Thymus (tissue), 11 donors: ENCODE measurements at regions not wholly inside any gene's neighbourhood (a gene's known extent, or its start where the extent isn't known, plus 50 kb on each side); places are given as distances from the start of the nearest gene placed in this dataset.

ENCODE experiments used
- DNase-seq, 9 donors: peaks; one replicate each; pipeline ENCODE4 v3.0.0-alpha.2; 2013; ENCODE audit warnings: low spot score in 9 of 9, low read depth in 6 of 9, missing footprints in 1 of 9
- H3K27ac ChIP-seq, 2 donors: one replicate each; pipeline ENCODE4 v1.5.1; 2013; ENCODE audit warnings: control low read depth in 1 of 2, low read depth in 1 of 2, low read length in 1 of 2, mild to moderate bottlenecking in 1 of 2, moderate library complexity in 1 of 2
- H3K27me3 ChIP-seq, 2 donors: one replicate each; pipeline ENCODE4 v1.5.1; 2013; ENCODE audit warnings: low read length in 1 of 2; ENCODE audit not compliant: control insufficient read depth in 2 of 2, insufficient read depth in 1 of 2
- H3K36me3 ChIP-seq, 2 donors: one replicate each; pipeline ENCODE4 v1.5.1; 2013; ENCODE audit warnings: low read length in 1 of 2, mild to moderate bottlenecking in 1 of 2, moderate library complexity in 1 of 2; ENCODE audit not compliant: control insufficient read depth in 2 of 2, insufficient read depth in 2 of 2
- H3K4me1 ChIP-seq, 2 donors: one replicate each; pipeline ENCODE4 v1.5.1; 2013; ENCODE audit warnings: low read length in 2 of 2; ENCODE audit not compliant: control insufficient read depth in 2 of 2, insufficient read depth in 2 of 2
- H3K4me3 ChIP-seq, 2 donors: one replicate each; pipeline ENCODE4 v1.5.1; 2013; ENCODE audit warnings: low read length in 2 of 2, control low read depth in 1 of 2, mild to moderate bottlenecking in 1 of 2
- H3K9me3 ChIP-seq, 2 donors: one replicate each; pipeline ENCODE4 v1.5.1; 2013; ENCODE audit warnings: low read length in 1 of 2, mild to moderate bottlenecking in 1 of 2; ENCODE audit not compliant: control insufficient read depth in 2 of 2, insufficient read depth in 1 of 2
- WGBS: extraction: QIAGEN DNeasy Blood & Tissue Kit; methylation state at CpG from one replicate; pipeline ENCODE4 v1.1.7; 2013; 5-methylcytosine and 5-hydroxymethylcytosine counted together
- donor health status: healthy.

DNA sequence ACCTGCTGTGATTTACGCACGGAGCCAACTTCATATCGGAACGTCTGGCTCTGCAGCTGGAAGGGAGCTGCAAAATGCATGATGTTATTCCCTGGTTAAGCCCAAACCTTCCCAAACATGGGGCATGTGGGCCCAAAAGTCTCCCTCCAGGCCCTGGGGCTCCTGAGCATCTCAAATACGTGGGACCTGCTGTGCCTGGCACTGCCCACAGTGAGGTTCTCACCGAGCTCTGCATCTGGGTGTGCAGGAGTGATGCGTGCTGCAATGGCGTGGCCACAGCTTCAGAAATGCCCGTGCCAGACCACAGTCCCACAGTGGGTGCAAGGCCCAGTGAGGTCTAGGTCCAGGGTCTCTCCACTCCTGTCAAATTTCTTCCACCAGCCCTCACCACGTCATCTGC is 503.3 kb downstream of the EIPR1 start:
- no peaks in the 10 kb centered on the region for H3K27me3 ChIP-seq
- H3K4me3 ChIP-seq, result no peak overlapping the region
- 88% methylated on average over 10 of the region's 10 CpGs for WGBS
- H3K9me3 ChIP-seq, result peaks cover 0 to 4% of the 10 kb centered on the region in 2 donors
- H3K4me1 ChIP-seq, result no peaks in the 10 kb centered on the region
- no peaks in the 10 kb centered on the region for H3K36me3 ChIP-seq
- H3K27ac ChIP-seq, result no peak overlapping the region
- no peak for DNase-seq

DNA sequence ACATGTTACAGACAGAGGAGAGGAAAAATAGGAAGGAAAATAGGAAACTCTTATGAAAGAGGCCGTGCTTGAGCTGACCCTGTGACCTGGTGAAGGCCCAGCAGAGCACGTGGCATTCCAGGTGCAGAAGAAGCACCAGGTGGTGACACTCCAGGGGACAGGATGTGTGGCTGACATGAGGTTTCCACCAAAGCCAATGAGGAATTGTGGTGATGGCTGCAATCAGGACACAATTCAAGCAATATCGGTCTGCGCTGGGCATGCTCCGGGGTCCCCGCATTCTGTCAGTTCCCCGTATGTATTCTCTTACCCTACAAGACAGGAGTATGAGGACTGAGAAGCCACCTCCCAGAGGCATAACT is 504.2 kb downstream of the EIPR1 start:
- Histone ChIP-seq H3K27ac (no peak overlapping the region), H3K36me3 (no peaks in the 10 kb centered on the region), H3K9me3 (peaks cover 0 to 4% of the 10 kb centered on the region in 2 donors), H3K27me3 (no peaks in the 10 kb centered on the region), H3K4me1 (no peaks in the 10 kb centered on the region), H3K4me3 (no peak overlapping the region)
- no peak for DNase-seq
- 66% methylated on average over 7 of the region's 7 CpGs for WGBS

DNA sequence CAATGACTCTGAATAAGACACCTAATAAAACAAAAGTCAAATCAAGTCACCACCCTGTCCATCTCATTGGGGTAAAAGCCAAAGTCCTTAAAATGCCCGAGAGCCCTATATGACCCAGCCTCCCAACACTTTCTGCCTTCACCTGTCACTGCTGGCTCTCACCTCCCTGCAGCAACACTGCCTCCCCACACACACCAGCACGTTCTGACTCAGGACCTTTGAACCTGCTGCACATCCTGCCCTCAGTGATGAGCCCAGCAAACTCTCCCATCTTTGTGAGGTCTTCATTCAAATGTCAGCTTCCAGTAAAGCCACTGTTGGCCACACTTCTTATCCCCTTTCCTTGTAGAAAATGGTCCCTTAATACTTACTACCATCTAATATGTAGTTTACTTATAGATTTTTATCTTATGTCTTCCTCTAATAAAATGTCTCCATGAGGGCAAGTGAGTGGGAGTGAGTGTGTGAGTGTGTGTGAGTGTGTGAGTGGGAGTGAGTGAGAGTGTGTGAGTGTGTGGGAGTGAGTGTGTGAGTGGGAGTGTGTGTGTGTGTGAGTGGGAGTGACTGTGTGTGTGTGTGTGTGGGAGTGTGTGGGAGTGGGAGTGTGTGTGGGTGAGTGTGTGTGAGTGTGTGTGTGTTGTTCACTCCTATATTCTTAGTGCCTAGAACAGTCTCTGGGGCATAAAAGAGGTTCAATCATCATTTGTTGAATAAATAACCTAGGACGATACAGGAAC is 504.7 kb downstream of the EIPR1 start:
- H3K4me1 ChIP-seq, result no peaks in the 10 kb centered on the region
- peaks cover 0 to 4% of the 10 kb centered on the region in 2 donors for H3K9me3 ChIP-seq
- H3K36me3 ChIP-seq, result no peaks in the 10 kb centered on the region
- H3K4me3 ChIP-seq, result no peak overlapping the region
- 85% methylated on average over 3 of the region's 3 CpGs for WGBS
- no peak for DNase-seq
- H3K27ac ChIP-seq, result no peak overlapping the region
- H3K27me3 ChIP-seq, result no peaks in the 10 kb centered on the region

DNA sequence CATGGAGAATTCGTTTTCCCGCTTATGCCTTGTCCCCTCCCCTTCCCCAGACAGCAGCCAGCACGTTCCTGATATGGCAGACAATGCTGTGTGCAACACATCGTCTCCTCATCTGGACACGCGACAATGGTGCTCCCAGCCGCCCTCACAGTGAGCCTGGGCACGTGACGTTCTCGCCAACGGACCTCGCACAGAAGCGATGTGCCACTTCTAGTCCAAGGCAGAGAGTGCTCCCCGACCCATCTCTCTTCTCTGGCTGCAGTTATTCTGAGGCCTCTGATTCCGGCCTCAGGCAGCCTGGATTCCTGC is 505.4 kb downstream of the EIPR1 start:
- Histone ChIP-seq H3K9me3 (no peaks in the 10 kb centered on the region), H3K4me3 (no peak overlapping the region), H3K27me3 (no peaks in the 10 kb centered on the region), H3K36me3 (no peaks in the 10 kb centered on the region), H3K4me1 (no peaks in the 10 kb centered on the region), H3K27ac (no peak overlapping the region)
- DNase-seq, result no peak
- WGBS, result 96% methylated on average over 15 of the region's 15 CpGs

DNA sequence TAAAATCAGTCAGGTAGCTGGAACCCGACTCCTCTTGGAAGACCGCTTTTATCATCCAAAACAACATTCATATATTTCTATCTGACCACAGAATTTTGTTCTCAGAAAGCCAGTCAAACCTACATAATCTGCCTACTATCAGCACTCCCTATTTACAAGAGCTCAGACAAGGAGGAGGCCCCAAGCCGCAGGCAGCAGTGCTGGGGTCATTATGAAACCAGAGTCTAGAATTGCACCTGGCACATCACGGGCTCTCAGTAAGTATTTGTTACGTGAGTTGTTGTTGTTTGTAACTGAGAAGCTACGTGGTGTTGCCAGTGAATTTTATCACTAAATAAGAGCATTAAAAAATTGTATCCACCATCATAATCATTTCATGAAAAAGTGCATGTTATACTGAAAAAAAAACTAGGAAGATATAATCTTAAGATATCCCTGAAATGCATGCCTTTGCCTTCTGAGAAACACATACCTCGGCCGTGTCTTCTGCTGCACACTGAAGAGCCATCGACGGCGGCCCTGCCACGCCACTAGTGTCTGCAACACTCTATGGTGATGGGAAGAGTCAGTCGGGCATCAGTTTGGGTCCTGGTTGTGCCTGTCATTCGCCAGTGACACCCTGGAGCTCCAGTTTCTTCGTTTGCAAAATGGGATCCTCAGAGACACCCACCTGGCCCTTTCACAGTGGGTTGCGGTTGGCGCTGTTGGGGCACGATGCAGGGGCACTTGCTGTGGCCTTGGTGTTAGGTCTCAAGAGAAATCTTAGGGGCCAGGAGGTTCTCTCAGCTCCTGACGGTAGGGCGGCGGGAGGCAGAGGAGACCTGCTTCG is 505.9 kb downstream of the EIPR1 start:
- H3K27ac ChIP-seq, result no peak overlapping the region
- no peak for DNase-seq
- WGBS, result 95% methylated on average over 22 of the region's 22 CpGs
- no peaks in the 10 kb centered on the region for H3K27me3 ChIP-seq
- no peaks in the 10 kb centered on the region for H3K9me3 ChIP-seq
- H3K4me3 ChIP-seq, result no peak overlapping the region
- no peaks in the 10 kb centered on the region for H3K4me1 ChIP-seq
- H3K36me3 ChIP-seq, result no peaks in the 10 kb centered on the region

DNA sequence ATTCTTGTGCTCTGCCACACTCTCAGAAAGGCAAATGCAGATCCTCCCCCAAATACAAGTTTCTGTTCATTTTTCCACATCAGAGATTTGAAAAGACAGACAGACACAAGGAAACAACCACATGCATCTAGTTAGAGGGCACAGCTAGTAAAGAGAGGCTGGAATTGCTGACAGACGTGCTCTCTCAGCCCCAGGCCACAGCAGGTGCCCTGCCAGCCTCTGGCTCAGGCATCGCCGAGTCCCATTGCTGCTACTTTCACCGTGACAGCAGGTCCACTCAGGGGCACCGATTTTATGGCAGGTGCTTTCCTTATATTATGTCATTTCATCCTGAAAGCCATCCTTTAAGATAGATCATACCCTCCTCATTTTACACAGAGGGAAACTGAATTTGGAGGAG is 507.5 kb downstream of the EIPR1 start:
- 67% methylated on average over 5 of the region's 5 CpGs for WGBS
- Histone ChIP-seq H3K9me3 (no peaks in the 10 kb centered on the region), H3K27me3 (no peaks in the 10 kb centered on the region), H3K4me3 (no peak overlapping the region), H3K4me1 (no peaks in the 10 kb centered on the region), H3K36me3 (no peaks in the 10 kb centered on the region), H3K27ac (no peak overlapping the region)
- DNase-seq, result no peak

DNA sequence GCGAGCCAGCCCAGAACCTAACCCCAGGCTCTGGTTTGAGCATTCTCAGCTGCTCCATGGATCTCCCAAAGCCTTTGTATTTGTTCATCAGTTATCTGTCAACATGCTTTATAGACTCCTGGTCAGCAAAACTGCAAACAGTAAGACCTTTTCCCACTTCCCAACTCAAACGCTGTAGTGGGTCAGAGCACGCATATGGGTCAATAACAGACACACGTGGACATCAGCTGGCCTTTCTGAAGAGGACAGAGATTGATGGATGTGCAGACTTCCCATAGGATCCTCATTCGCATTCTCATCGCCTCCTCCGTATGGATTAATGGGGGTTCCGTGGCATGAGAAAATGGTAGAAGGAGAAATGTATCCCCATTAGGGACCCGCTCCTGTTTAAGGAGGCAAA is 508.1 kb downstream of the EIPR1 start:
- Histone ChIP-seq H3K27ac (no peak overlapping the region), H3K4me3 (no peak overlapping the region), H3K36me3 (no peaks in the 10 kb centered on the region), H3K4me1 (no peaks in the 10 kb centered on the region), H3K9me3 (no peaks in the 10 kb centered on the region), H3K27me3 (no peaks in the 10 kb centered on the region)
- WGBS, result 94% methylated on average over 9 of the region's 9 CpGs
- no peak for DNase-seq

DNA sequence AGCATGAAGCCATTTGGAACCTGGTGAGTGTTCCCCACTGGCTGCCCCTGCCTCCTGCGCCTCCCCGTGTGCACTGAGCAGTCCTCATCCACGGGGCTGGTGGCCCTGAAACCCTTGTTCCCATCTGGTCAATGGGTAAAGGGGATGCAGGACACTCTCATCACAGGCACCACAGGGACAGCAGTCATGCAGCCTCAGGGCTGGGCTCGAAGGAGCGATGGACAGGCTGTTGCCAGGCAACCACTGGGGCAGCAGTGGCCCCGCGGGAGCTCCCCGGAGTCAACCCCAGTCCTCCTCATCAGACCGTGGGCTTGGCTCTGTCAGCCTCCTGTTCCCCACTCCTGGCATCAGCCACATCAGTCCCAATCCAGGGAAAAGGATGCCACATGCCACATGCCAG is 509.5 kb downstream of the EIPR1 start:
- no peak overlapping the region for H3K4me3 ChIP-seq
- H3K27me3 ChIP-seq, result no peaks in the 10 kb centered on the region
- 84% methylated on average over 9 of the region's 9 CpGs for WGBS
- H3K4me1 ChIP-seq, result no peaks in the 10 kb centered on the region
- no peak overlapping the region for H3K27ac ChIP-seq
- DNase-seq, result no peak
- H3K36me3 ChIP-seq, result no peaks in the 10 kb centered on the region
- no peaks in the 10 kb centered on the region for H3K9me3 ChIP-seq

DNA sequence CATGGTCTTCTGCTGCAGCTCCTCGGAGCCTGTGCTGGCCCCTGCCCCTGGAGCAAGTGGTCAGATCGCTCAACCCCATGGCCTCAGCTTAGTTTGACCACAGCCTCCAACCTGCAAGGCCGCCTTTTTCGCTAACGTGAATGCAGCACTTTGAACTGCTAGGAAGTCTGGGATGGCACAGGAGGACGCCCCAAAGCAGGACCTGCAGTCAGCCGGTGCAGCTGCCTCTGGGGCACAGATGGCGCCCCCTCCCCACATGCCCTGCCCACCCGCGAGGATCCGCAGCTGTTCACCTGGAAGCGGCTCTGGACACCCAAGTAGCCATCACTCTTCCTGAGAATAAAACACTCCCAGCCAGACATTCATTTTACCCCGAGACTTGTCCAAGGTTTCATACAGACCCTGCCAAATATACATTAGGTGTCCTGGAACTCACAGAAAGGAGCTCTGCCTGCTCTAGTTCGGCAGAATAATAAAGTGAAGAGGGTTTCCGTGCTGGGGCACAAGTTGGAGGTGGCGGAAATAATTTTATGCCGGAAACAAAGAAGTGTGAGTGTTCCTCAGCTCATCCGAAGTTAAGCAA is 510.1 kb downstream of the EIPR1 start:
- 88% methylated on average over 18 of the region's 18 CpGs for WGBS
- Histone ChIP-seq H3K4me1 (no peaks in the 10 kb centered on the region), H3K9me3 (no peaks in the 10 kb centered on the region), H3K27me3 (no peaks in the 10 kb centered on the region), H3K4me3 (no peak overlapping the region), H3K27ac (no peak overlapping the region), H3K36me3 (no peaks in the 10 kb centered on the region)
- DNase-seq, result no peak
